NCI-H1417 (cell line): ENCODE measurements at regions not wholly inside any gene's neighbourhood (a gene's known extent, or its start where the extent isn't known, plus 50 kb on each side); places are given as distances from the start of the nearest gene placed in this dataset.

Experiments used
- DNase-seq, 3 experiments: peaks; one replicate each; lab custom pipeline; 2025; lab: John Stamatoyannopoulos, UW

DNA sequence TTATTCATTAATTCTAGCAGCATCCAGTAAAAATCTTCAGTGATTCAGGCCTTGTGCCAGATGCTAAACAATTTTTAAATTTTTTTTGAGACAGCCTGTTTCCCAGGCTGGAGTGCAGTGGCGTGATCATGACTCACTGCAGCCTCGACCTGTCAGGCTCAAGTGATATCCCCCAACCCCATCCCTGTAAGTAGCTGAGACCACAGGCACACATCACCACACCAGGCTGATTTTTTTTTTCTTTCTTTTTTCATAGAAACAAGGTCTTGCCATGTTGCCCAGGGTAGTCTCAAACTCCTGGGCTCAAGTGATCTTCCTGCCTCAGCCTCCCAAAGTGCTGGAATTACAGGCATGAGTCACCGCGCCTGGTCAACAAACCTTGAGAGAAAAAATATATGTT lies 705.5 kb downstream of the ARAP2 start:
- no peak for DNase-seq

- DNase-seq, result no peak
Observed at GRCh38 chr4:35539404-35540055, 704.8 kb downstream of the ARAP2 start.

DNA sequence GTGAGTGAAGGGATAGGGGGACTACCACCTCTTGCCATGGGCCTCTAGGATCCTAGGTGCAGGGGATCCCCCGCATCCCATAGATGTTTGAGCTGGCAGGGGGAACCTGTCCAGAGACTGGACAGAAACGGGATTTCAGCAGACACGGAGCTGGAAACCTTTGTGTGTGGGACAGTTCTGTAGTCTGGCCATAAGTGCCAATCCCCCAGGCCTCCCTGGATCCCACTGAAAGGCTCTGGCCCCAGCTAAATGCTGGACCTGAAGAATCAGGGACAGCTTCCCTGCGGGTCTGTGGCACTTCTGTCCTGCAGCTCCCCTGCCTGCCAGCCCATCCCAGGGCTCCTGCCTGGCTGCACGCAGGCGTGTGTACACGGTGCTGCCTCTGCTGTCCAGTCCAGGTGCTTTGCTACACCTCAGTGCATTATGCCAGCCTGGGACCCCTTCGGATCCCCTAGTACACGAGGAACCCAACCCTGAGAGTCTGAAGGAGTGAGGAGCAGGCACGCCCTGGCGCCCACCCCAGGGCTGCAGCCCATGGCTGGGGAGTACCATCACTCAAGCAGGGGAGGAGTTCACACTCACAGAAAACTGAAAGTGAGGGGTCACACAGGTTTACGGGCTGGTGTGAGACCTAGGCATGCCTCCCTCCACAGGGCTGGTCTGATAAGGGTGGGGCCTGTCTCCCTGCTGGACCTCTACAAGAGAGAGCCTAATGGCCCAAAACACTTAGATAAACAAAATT lies 703.0 kb downstream of the ARAP2 start:
- no peak for DNase-seq

- no peak for DNase-seq
Observed at GRCh38 chr4:35541888-35542213, 702.5 kb downstream of the ARAP2 start.

- no peak for DNase-seq
Observed at GRCh38 chr4:35548921-35549320, 695.4 kb downstream of the ARAP2 start.

DNA sequence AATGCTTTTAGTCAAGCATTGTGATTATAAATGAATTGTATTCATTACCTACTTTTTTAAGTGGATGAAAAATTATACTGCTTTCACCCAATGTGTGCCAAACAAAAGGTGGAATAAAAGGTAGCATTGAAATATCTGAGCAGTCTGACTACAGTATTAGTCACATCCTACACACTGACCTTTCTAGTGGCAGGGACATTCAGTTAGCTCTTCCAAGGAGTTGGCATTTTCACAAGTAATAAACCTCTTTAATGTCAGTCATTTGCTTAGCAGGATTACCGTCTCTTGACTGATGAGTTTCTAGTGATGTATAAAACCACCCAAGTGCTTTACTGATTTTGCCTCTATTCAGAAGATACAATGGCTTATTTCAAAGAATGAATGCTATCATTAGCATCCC lies 687.9 kb downstream of the ARAP2 start:
- DNase-seq, result no peak

GRCh38 chr4:35559559-35560365 lies 684.6 kb downstream of the ARAP2 start:
- no peak for DNase-seq

- peak in 1 of 3 experiments; percentile 47 for DNase-seq
Observed at GRCh38 chr4:35562861-35563260, 681.5 kb downstream of the ARAP2 start.

- DNase-seq, result no peak
Observed at GRCh38 chr4:35565640-35566039, 678.7 kb downstream of the ARAP2 start.

DNA sequence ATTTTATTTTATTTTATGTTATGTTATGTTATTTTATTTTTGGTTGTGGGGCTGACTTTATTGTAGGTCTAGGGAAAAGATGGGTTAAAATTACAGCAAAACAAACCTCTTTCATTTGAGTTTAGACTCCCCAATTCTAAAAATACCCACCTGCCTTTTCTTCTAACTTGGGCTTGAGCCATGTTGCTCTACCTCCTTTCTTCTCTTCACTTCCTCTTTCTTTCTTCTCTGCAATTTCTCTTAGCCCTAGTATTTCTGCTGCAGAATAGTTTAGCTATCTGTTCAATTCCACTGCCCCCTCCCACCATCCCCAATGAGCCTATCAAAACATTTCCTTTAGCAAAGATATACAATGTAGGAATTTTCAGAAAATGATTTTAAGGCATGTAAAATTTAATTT lies 653.3 kb downstream of the ARAP2 start:
- no peak for DNase-seq

GRCh38 chr4:35604252-35604651 lies 640.1 kb downstream of the ARAP2 start:
- no peak for DNase-seq

- DNase-seq, result no peak
Observed at GRCh38 chr4:35604724-35605123, 639.6 kb downstream of the ARAP2 start.

DNA sequence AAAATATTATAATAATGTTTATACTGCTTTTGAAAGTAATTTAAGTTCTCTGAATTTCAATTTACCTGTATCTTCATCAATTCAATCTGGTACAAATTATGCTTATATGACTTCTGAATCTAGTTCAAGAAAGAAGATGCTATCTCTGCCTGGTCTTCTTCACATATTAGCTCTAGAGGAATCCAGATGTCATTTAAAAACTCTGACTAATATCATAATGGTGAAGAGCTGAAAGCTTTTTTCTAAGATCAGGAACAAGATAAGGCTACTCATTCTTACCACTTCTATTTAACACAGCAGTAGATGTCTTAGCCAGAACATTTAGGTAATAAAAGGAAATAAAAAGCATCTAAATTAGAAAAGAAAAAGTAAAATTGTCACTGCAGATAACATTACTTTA lies 636.1 kb downstream of the ARAP2 start:
- DNase-seq, result no peak

GRCh38 chr4:35614120-35614519 lies 630.2 kb downstream of the ARAP2 start:
- DNase-seq, result no peak

- no peak for DNase-seq
Observed at GRCh38 chr4:35639929-35640328, 604.4 kb downstream of the ARAP2 start.

DNA sequence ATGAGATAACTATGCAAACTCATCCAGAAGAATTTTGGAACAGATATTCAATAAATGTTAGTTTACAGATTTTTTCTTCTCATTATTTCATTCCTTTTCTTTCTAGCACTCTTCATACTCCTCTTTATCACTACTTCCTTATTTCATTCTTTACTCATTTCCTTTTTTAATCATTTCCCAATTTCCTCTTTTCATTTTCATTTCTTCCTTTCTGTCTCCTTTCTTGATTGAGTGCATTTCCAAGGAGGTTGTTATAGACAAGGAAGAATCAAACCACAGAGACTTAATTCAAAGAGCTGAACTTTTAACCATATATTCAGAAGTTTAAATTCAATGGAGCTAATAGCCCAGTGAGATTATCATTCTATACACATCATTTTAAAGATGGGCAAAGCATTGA lies 600.7 kb downstream of the ARAP2 start:
- no peak for DNase-seq

DNA sequence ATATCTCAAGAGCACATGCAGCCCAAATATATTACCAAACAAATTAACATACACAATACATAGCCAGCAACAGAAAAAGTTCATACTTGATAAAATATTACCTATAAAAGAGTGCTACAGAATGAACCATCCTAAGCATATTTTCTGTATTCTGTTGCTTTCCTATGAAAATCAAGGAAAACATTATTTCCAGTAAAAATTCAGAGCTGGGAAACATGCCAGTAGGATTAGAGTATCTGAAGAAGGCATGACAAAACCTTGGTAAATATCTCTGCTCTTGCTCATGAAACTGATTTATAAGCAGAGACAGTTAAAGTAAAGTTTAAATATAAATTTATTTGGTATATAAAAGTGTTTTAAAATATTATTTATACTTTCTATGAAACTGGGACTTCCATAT lies 599.7 kb downstream of the ARAP2 start:
- no peak for DNase-seq

GRCh38 chr4:35649011-35649410 lies 595.3 kb downstream of the ARAP2 start:
- no peak for DNase-seq

DNA sequence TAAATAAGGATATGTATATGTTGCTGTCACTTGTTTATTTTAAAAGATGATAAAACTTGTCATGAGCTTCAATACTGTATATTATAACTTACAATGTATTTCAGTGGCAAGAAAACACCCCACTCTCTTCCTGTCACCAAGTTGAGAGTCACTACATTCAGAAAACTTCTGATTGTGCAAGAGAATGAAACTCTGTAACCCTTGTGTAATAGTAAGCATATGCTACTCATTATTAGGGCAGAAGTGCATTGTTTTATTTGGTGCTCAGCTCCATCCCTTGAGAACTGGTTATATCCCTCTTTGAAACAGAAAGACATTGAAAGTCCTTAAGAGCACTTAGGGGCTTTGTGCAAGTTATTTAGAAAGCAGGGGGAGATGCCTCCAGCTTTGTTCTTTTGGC lies 594.5 kb downstream of the ARAP2 start:
- no peak for DNase-seq

DNA sequence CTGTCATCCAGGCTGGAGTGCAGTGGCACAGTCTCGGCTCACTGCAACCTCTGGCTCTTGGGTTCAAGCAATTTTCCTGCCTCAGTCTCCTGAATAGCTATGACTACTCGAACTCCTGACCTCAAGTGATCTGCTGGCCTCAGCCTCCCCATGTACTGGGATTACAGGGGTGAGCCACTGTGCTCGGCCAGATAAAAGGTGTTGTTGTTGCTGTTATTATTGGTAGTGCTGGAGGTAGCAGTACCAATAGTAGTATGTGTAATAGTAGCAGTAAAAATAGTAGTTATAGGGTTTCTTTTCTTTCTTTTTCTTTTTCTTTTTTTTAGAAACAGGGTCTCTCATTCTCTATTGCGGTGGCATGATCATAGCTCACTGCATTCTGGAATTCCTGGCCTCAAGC lies 592.1 kb downstream of the ARAP2 start:
- DNase-seq, result no peak

DNA sequence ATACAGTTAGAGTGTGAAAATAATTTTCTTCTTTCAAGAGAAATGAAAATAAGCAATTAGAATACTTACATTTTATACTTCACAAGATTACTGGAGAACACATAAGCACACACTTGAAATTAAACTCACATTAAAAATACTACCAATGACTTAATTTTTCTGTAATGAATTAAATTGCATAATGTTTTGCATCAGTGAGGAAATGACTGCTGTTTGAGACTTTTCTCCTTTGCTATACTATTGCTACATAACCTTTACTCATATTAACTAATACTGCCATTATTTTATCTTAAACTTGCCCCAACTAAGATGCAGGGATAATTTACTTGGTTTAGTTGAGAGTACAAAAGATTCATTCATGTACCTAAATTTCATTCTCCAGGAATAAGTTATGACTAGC lies 590.9 kb downstream of the ARAP2 start:
- no peak for DNase-seq

GRCh38 chr4:35673137-35673536 lies 571.2 kb downstream of the ARAP2 start:
- no peak for DNase-seq

DNA sequence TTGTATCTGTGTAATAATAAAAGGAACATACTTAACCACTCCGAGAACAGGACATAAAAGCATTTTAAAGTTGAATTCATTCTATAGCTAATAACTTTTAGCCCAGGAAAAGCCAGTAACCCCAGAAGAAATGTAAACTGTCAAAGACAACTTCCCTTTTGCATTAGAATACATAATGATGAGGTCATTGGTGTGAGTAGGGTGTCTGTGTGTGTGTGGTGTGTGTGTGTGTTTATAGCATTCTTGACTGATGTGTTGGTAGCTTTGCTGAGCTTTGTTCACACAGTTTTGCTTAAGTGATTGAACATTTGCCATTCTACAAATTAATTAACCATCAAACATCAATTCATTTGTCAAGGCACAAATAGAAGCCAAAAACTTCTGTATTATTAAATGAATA lies 559.6 kb downstream of the ARAP2 start:
- DNase-seq, result no peak
